ENCODE measurements at regions not wholly inside any gene's neighbourhood (a gene's known extent, or its start where the extent isn't known, plus 50 kb on each side); places are given as distances from the start of the nearest gene placed in this dataset.

GRCh38 chr18:78140294-78140693 is 839.3 kb upstream of the SALL3 start:
- H3K9me3 ChIP-seq, result no peaks in the 10 kb centered on the region
- intact Hi-C loops (cut with DNase I; ENCODE audit: low total_unique reads), result no loop called here
- no peak overlapping the region for H3K27ac ChIP-seq
- in situ Hi-C loops (cut with MboI; ENCODE audit: low pct_ligation_motif_present in 1 of 4, low pct_unique_long_range_greater_than_20kb in 1 of 4, low sequenced_read_pairs in 3 of 4), result no loop called here
- no peak overlapping the region for H3K4me3 ChIP-seq
- no peak for TF ChIP-seq POLR2A (IDR thresholded peaks at IDR 0.05)
- TF ChIP-seq EP300 (IDR thresholded peaks at IDR 0.05; ENCODE audit: low read depth), result no peak
- no peak for TF ChIP-seq POLR2AphosphoS5 (IDR thresholded peaks at IDR 0.05)
- TF ChIP-seq CTCF (IDR thresholded peaks at IDR 0.05), result no peak
- 86 to 93% methylated on average over 5 to 9 of the region's 9 CpGs for WGBS, 2 donors (ENCODE audit: low coverage in 1 of 2)
- H3K27me3 ChIP-seq, result no peaks in the 10 kb centered on the region
- no peak for DNase-seq
- no peaks in the 10 kb centered on the region for H3K36me3 ChIP-seq
- no peaks in the 10 kb centered on the region for H3K4me1 ChIP-seq

- H3K27me3 ChIP-seq, result no peaks in the 10 kb centered on the region
- WGBS, 2 donors (ENCODE audit: low coverage in 1 of 2), result 20 to 71% methylated on average over 2 to 11 of the region's 11 CpGs
- H3K4me1 ChIP-seq, result no peaks in the 10 kb centered on the region
- no peaks in the 10 kb centered on the region for H3K36me3 ChIP-seq
- no peak for TF ChIP-seq CTCF (IDR thresholded peaks at IDR 0.05)
- TF ChIP-seq EP300 (IDR thresholded peaks at IDR 0.05; ENCODE audit: low read depth), result no peak
- TF ChIP-seq POLR2AphosphoS5 (IDR thresholded peaks at IDR 0.05), result no peak
- no peak for TF ChIP-seq POLR2A (IDR thresholded peaks at IDR 0.05)
- no peaks in the 10 kb centered on the region for H3K9me3 ChIP-seq
- intact Hi-C loops (cut with DNase I; ENCODE audit: low total_unique reads), result no loop called here
- in situ Hi-C loops (cut with MboI; ENCODE audit: low pct_ligation_motif_present in 1 of 4, low pct_unique_long_range_greater_than_20kb in 1 of 4, low sequenced_read_pairs in 3 of 4), result no loop called here
- H3K4me3 ChIP-seq, result no peak overlapping the region
- no peak for DNase-seq
- H3K27ac ChIP-seq, result peak overlapping the region in 2 of 4 donors; percentile 31 to 55
Observed at GRCh38 chr18:78144669-78145068, 834.9 kb upstream of the SALL3 start.

GRCh38 chr18:78145096-78145495 is 834.5 kb upstream of the SALL3 start:
- TF ChIP-seq CTCF (IDR thresholded peaks at IDR 0.05) (no peak), EP300 (IDR thresholded peaks at IDR 0.05; ENCODE audit: low read depth) (no peak), POLR2AphosphoS5 (IDR thresholded peaks at IDR 0.05) (no peak), POLR2A (IDR thresholded peaks at IDR 0.05) (no peak)
- in situ Hi-C loops (cut with MboI; ENCODE audit: low pct_ligation_motif_present in 1 of 4, low pct_unique_long_range_greater_than_20kb in 1 of 4, low sequenced_read_pairs in 3 of 4) (no loop called here), intact Hi-C loops (cut with DNase I; ENCODE audit: low total_unique reads) (no loop called here)
- 48 to 64% methylated on average over 7 to 9 of the region's 9 CpGs for WGBS, 2 donors (ENCODE audit: low coverage in 1 of 2)
- H3K27me3 ChIP-seq, result no peaks in the 10 kb centered on the region
- no peaks in the 10 kb centered on the region for H3K4me1 ChIP-seq
- no peak overlapping the region for H3K4me3 ChIP-seq
- no peak for DNase-seq
- peak overlapping the region in 1 of 4 donors; percentile 55 for H3K27ac ChIP-seq
- H3K36me3 ChIP-seq, result no peaks in the 10 kb centered on the region
- H3K9me3 ChIP-seq, result no peaks in the 10 kb centered on the region

GRCh38 chr18:78146136-78147085 is 833.2 kb upstream of the SALL3 start:
- intact Hi-C loops (cut with DNase I; ENCODE audit: low total_unique reads), result no loop called here
- DNase-seq, result no peak
- no peak for TF ChIP-seq POLR2AphosphoS5 (IDR thresholded peaks at IDR 0.05)
- no peak for TF ChIP-seq CTCF (IDR thresholded peaks at IDR 0.05)
- TF ChIP-seq EP300 (IDR thresholded peaks at IDR 0.05; ENCODE audit: low read depth), result no peak
- no peak for TF ChIP-seq POLR2A (IDR thresholded peaks at IDR 0.05)
- no peak overlapping the region for H3K27ac ChIP-seq
- H3K27me3 ChIP-seq, result no peaks in the 10 kb centered on the region
- H3K9me3 ChIP-seq, result no peaks in the 10 kb centered on the region
- in situ Hi-C loops (cut with MboI; ENCODE audit: low pct_ligation_motif_present in 1 of 4, low pct_unique_long_range_greater_than_20kb in 1 of 4, low sequenced_read_pairs in 3 of 4), result no loop called here
- no peaks in the 10 kb centered on the region for H3K36me3 ChIP-seq
- H3K4me1 ChIP-seq, result no peaks in the 10 kb centered on the region
- 85 to 86% methylated on average over 12 to 17 of the region's 17 CpGs for WGBS, 2 donors (ENCODE audit: low coverage in 1 of 2)
- no peak overlapping the region for H3K4me3 ChIP-seq
